ENCODE measurements at regions not wholly inside any gene's neighbourhood (a gene's known extent, or its start where the extent isn't known, plus 50 kb on each side); places are given as distances from the start of the nearest gene placed in this dataset.

DNA sequence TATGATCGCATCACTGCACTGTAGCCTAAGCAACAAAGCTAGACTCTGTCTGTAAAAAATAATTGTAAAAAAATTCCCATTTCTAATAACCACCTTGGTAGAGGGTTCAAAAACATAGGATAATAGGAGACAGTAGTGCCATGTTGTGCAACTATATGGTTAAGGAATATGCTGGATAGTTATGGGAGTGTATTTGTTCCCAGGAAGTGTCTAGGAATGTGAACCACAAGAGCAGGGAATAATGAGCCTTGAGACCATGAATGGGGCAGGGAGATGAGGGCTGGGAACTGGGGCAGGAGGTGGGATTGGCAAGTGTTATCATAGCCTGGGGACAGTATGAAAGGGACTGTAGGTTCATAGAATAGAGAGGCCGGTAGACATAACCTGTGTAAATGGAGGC, 50.4 kb downstream of the RUSC2 start:
- no peak for DNase-seq

DNA sequence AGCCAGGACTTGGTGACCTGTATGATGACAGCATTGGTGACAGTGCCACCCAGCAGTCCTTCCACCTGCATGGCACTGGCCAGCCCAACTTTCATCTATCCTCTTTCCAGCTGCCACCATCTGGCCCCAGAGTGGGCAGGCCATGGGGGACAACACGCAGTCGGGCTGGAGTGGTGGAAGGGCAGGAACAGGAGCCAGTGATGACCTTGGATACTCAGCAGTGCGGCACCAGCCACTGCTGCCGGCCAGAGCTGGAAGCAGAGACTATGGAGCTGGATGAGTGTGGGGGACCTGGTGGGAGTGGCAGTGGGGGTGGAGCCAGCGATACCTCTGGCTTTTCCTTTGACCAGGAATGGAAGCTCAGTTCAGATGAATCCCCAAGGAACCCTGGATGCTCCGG, 56.9 kb downstream of the RUSC2 start:
- no peak for DNase-seq

- DNase-seq: no peak
These were observed 57.1 kb upstream of the TESK1 start for GRCh38 chr9:35547889-35548418.

GRCh38 chr9:35548571-35548970, 56.5 kb upstream of the TESK1 start:
- no peak for DNase-seq

- DNase-seq: no peak
These were observed 55.6 kb upstream of the TESK1 start for GRCh38 chr9:35549441-35549840.

GRCh38 chr9:35552376-35552775, 52.7 kb upstream of the TESK1 start:
- no peak for DNase-seq

GRCh38 chr9:35552837-35553236, 52.2 kb upstream of the TESK1 start:
- DNase-seq: no peak

- DNase-seq: peak; percentile 15
These were observed 51.2 kb upstream of the TESK1 start for GRCh38 chr9:35553670-35554543.

DNA sequence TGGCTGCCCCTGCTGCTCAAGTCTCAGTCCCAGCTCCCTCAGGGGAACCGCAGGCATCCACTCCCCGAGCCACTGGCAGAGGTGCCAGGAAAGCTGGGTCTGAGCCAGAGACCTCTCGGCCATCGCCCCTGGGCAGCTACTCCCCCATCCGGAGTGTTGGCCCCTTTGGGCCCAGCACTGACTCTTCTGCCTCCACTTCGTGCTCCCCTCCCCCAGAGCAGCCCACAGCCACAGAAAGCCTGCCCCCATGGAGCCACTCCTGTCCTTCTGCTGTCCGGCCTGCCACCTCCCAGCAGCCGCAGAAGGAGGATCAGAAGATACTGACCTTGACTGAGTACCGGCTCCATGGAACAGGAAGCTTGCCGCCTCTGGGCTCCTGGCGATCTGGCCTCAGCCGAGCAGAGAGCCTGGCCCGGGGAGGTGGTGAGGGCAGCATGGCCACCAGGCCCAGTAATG, 49.8 kb upstream of the TESK1 start:
- DNase-seq: no peak

Measured in stimulated activated CD4-positive, alpha-beta T cell treated with anti-CD3 and anti-CD28 coated beads, Interleukin-4, amount 100 ng/mL, for 1 hour (primary cell).